ENCODE measurements at regions not wholly inside any gene's neighbourhood (a gene's known extent, or its start where the extent isn't known, plus 50 kb on each side); places are given as distances from the start of the nearest gene placed in this dataset.

DNA sequence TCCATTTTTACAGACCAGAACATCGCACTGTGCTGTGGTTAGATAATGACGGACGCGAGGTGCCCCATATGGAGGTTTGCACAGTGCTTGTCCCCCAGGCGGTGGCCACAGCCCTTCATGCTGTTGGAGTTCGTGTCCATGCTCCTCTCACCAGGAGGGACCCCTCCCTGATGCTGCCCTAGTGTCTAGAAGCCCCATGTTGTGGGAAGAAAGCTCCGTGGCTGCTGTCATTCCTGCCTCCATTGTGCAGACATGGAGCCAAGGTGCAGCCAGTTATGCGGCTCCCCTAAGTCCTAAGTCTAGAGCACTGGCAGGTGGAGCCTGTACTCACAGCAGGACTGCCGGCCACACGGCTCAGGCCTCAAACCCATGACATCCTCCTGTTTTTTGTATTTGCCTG is 464.9 kb downstream of the EIPR1 start:
- H4K8ac ChIP-seq (ENCODE audit: extremely low read depth, insufficient read depth, low read length) = no peak overlapping the region
- no peaks in the 10 kb centered on the region for H3K4me1 ChIP-seq (replicated peaks in 1 of 4; ENCODE audit: control insufficient read depth in 3 of 4, insufficient read depth in 4 of 4, low read length in 3 of 4)
- H2BK12ac ChIP-seq (ENCODE audit: low read depth, low read length) = no peak overlapping the region
- whole genome bisulfite sequencing, 2 experiments (ENCODE audit: extremely low coverage in 1 of 2, insufficient coverage in 1 of 2, insufficient read length in 1 of 2, insufficient replicate concordance in 2 of 2, low coverage in 1 of 2, low lambda C conversion rate in 2 of 2, missing lambda C conversion rate in 1 of 2) = 94% methylated on average over 10 of the region's 10 CpGs; no CpG with 5 or more reads in 1 of the 2 experiments
- no peak overlapping the region for H3K23ac ChIP-seq (ENCODE audit: insufficient read length)
- no peaks in the 10 kb centered on the region for H3K36me3 ChIP-seq (ENCODE audit: control insufficient read depth in 2 of 4, insufficient read depth in 4 of 4, low read length in 3 of 4)
- H3K14ac ChIP-seq (ENCODE audit: insufficient read length) = no peak overlapping the region
- no peaks in the 10 kb centered on the region for H3K23me2 ChIP-seq (ENCODE audit: low read depth, low read length)
- no peaks in the 10 kb centered on the region for H3K9me3 ChIP-seq (ENCODE audit: insufficient read depth in 2 of 2, low read depth in 1 of 2, low read length in 1 of 2)
- TF ChIP-seq SRF (IDR thresholded peaks at IDR 0.05; ENCODE audit: low read depth, low read length) = no peak
- DNase-seq (ENCODE audit: low read depth in 1 of 2, low spot score in 2 of 2) = no peak
- no peaks in the 10 kb centered on the region for H3K79me2 ChIP-seq (ENCODE audit: control insufficient read depth in 1 of 2, insufficient read depth in 2 of 2, low read length in 2 of 2)
- H3K4me2 ChIP-seq (ENCODE audit: insufficient read depth in 1 of 2, low read depth in 2 of 2, low read length in 2 of 2) = no peak overlapping the region
- H2BK5ac ChIP-seq (ENCODE audit: low read depth, low read length) = no peak overlapping the region
- H4K5ac ChIP-seq (ENCODE audit: insufficient read length, low read depth, low read length) = no peak overlapping the region
- no peak overlapping the region for H3K4ac ChIP-seq (replicated peaks; ENCODE audit: insufficient read length, low read depth, low read length)
- H3K9ac ChIP-seq (replicated peaks in 1 of 4; ENCODE audit: extremely low read depth in 1 of 4, low read depth in 3 of 4, low read length in 3 of 4) = no peak overlapping the region
- no peak overlapping the region for H3K27ac ChIP-seq (ENCODE audit: low read depth, low read length)
- H3K79me1 ChIP-seq (ENCODE audit: low read depth, low read length) = no peaks in the 10 kb centered on the region
- no peaks in the 10 kb centered on the region for H3K27me3 ChIP-seq (replicated peaks in 1 of 4; ENCODE audit: control insufficient read depth in 3 of 4, extremely low read depth in 1 of 4, insufficient read depth in 3 of 4, low read length in 3 of 4)
- no peaks in the 10 kb centered on the region for H4K20me1 ChIP-seq (replicated peaks in 1 of 2; ENCODE audit: control insufficient read depth in 1 of 2, insufficient read depth in 2 of 2, low read length in 2 of 2)
- ChIA-PET CTCF (ENCODE audit: partially characterized antibody) (interaction anchor here (1.5 kb wide), 1 partner anchor 68 kb away, joined by 6 read pairs; no protein-coding TSS in a partner anchor), POLR2A (ENCODE audit: partially characterized antibody) (no interaction called here)
- no peak overlapping the region for H2AFZ ChIP-seq (ENCODE audit: low read length)
- H3K4me3 ChIP-seq (ENCODE audit: extremely low read depth in 1 of 4, insufficient read depth in 2 of 4, low read depth in 3 of 4, low read length in 4 of 4) = no peak overlapping the region
- H2AK5ac ChIP-seq (ENCODE audit: low read depth, low read length) = no peak overlapping the region
- no peak overlapping the region for H4K91ac ChIP-seq (replicated peaks; ENCODE audit: insufficient read length, low read length)
- no peak overlapping the region for H2BK120ac ChIP-seq (replicated peaks; ENCODE audit: low read depth, low read length)
- H2BK15ac ChIP-seq (ENCODE audit: low read length) = no peak overlapping the region
- H3K18ac ChIP-seq (ENCODE audit: extremely low read depth, low read length) = no peak overlapping the region
- no peak overlapping the region for H2BK20ac ChIP-seq (ENCODE audit: low read length)
- no peak overlapping the region for H3K56ac ChIP-seq (replicated peaks; ENCODE audit: insufficient read length, low read depth, low read length)
- FAIRE-seq = no peak

Measured in H1 (cell line).